SIG-M5 treated with dmso at 0.1 percent for 504 hours (cell line): ENCODE measurements at regions not wholly inside any gene's neighbourhood (a gene's known extent, or its start where the extent isn't known, plus 50 kb on each side); places are given as distances from the start of the nearest gene placed in this dataset.

Experiments used
- DNase-seq: peaks from one replicate; lab custom pipeline; 2025; ENCODE audit not compliant: unreplicated experiment; lab: John Stamatoyannopoulos, UW

DNA sequence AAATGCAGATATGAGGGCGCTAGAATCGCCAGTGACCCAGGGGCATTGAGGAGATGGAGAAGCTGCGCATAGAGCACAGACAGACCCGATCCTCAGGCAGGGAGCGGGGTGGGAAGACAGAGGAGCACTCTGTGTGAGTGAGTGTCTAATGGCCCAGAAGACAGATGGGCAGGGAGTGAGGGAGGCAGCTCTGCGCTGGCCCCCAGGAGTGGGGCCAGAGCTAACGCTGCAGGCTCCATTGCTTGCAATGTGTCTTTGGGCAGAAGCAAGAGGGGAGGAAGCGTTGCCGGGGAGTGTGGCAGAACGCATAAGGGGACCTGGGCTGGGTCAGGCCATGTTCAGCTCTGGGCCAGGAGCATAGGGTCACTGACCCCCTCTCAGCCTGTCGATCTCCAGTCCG, 207.0 kb downstream of the TBXT start:
- DNase-seq: no peak

DNA sequence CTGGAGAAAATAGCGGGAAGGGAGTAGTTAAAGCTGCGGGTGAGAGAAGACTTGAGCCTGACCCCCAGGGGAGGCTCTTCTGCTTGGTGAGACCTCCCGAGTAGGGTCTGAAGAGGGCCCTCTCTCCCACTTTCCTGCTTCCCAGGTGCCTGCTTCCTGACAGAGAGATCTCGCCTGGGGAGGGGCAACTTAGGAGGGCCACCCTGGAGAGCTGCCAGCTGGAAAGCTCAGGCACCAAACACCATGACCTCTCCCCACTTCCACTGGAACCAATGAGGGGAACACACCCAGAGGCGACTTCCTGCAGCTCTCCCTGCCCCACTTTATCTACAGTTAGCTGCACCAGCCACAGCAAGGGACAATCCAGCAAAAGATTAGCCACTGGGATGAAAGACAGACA, 208.0 kb downstream of the TBXT start:
- no peak for DNase-seq

DNA sequence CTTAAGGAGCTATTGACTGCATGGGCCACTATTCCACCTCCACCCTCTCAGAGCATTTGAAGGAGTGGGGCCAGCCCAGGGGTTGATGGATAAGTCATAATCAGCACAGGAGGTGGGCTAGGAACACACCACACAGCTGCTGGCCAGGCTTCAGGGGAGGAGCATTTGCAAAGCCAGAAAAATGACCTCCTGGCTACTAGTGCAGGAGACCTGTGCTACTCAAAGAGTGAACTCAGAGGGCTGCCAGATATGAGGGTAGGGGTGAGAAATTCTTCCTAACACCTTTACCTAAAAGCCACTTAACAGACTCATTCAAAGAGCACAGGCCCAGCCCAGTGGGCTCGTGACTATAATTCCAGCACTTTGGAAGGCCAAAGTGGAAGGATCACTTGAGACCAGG, 210.8 kb downstream of the TBXT start:
- no peak for DNase-seq

DNA sequence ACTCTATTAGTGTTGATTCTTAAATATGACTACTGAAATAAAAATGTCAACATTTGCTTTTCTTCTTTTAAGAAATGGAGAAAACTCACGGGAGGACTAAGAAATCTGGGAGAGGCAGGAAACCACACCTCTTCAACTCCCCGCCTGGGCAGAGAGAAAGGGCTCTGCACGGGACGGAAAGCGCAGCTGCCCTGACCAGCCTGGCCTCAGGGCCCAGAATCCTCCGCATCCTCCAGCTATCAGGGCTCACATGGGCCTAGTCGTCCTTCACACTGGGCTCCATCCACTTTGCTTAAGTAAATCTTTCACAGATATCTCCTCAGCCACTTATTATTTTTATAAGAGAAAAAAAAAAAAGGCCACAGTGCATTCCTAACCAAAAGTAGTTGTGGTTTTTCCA, 215.1 kb downstream of the TBXT start:
- DNase-seq: no peak

DNA sequence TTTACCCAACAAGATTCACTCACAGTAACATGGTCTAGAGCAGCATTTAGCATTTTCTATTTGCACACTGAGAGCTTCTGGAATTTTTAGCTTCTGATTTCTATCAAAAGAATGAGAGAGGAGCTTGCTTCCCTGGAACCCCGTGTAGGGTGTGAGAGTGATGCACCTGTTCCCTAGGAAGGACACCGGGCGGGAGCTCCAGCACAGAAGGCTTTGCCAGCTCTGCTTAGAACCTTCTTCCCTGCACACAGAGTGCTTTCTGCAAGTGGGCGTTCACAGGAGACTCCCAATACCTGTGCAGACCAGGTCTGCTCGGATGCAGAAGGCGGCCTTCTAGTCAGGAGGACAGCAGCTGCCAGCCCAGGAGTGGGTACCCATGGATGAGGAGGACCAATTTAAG, 217.3 kb downstream of the TBXT start:
- no peak for DNase-seq

GRCh38 chr6:165949324-165949723, 218.3 kb downstream of the TBXT start:
- DNase-seq: no peak

GRCh38 chr6:165944002-165944466, 223.6 kb downstream of the TBXT start:
- no peak for DNase-seq

- DNase-seq: no peak
Observed at GRCh38 chr6:165941786-165942185, 225.9 kb downstream of the TBXT start.

DNA sequence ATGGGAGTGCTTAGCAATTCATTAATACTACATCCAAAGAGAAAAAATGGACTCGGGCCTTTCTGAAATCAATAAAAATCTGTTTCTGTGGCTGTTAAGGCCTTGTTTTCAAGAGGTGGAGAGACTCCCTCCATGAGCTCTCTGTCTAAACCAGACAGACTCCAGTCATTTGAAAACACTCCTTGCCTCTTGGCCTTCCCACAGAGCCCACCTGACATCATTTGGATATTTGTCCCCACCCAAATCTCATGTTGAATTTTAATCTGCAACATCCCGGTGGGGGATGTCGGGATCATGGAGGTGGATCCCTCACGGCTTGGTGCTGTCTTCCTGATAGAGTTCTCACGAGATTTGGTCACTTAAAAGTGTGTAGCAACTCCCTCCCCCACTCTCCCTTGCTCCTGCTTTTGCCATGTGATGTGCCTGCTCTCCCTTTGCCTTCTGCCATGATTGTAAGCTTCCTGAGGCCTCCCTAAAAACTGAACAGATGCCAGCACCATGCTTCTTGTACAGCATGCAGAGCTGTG, 226.3 kb downstream of the TBXT start:
- DNase-seq: no peak

DNA sequence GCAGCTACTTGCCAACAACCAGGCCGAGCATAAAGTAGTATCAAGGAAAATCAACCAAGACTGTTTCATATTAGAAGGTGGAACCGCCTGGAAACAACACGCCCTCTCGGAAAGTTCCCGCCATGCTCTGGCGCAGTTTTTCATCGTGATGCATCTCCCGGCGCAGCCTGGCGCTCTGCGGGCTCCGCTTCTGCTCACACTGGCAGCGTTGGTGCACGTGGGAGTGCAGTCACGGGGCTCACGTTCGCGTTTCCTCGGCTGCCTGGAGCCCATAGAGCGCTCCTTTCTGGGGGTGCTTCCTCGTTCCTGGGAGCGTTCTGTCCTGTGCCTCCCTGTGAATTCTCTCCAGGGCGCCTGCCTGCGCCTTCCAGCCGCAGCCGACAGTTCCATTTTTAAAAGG, 227.3 kb downstream of the TBXT start:
- DNase-seq: no peak

DNA sequence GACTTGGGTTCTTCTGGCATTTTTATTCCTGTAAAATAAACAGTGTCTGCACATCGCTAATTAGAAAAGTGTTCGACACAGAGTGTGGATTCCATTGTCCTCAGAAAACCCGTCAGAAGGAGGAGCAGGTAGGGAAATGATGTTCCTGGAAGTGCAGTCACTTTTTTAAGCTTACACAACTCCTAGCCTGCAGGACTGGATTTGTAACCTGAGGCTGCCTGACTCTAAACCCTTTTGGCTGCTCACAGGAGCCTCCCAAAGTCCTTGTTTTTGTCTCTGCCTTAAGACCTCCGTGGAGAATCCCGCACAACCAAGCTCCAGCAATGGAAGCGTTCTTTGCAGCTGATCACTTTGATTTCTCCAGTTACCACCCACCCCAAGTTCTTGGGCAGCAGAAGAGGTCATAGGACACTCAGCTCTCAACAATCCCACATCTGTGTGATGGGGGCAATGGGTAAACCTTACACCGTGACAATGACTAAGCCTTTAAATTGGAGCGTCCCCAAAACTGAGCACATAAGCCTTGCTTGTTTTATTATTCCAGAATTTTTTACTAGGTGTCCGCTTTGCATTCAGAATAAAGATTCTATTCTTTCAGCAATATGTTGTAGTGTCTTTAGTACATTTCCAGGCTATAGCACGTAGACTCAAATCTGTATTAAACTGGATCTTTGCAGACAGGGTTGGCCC, 227.9 kb downstream of the TBXT start:
- no peak for DNase-seq

- DNase-seq: no peak
Observed at GRCh38 chr6:165939047-165939446, 228.6 kb downstream of the TBXT start.

- DNase-seq: no peak
Observed at GRCh38 chr6:165937564-165938358, 229.9 kb downstream of the TBXT start.

GRCh38 chr6:165936660-165937059, 231.0 kb downstream of the TBXT start:
- no peak for DNase-seq

- DNase-seq: no peak
Observed at GRCh38 chr6:165936096-165936495, 231.6 kb downstream of the TBXT start.

GRCh38 chr6:165931675-165932074, 236.0 kb downstream of the TBXT start:
- no peak for DNase-seq

GRCh38 chr6:165930668-165931214, 236.9 kb downstream of the TBXT start:
- DNase-seq: no peak

GRCh38 chr6:165929607-165930006, 238.0 kb downstream of the TBXT start:
- DNase-seq: no peak

DNA sequence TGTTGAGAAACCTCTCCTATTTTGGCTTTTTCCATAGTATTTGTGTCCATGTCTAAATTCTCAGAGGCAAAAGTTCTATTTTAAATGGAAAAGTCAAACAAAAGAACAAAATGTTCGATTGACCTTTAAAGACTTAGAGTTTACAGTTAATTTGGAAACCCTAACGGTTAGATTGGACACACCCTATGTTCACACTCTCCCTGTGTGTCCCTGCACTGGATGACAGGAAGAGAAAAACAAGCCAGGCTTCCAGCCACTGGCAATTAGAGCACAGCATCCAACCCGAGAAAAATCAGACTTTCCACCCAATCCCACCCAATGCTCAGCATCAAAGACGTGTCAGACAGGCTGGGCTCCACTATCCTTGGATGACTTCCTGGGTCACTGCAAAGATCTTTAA, 241.3 kb downstream of the TBXT start:
- no peak for DNase-seq

DNA sequence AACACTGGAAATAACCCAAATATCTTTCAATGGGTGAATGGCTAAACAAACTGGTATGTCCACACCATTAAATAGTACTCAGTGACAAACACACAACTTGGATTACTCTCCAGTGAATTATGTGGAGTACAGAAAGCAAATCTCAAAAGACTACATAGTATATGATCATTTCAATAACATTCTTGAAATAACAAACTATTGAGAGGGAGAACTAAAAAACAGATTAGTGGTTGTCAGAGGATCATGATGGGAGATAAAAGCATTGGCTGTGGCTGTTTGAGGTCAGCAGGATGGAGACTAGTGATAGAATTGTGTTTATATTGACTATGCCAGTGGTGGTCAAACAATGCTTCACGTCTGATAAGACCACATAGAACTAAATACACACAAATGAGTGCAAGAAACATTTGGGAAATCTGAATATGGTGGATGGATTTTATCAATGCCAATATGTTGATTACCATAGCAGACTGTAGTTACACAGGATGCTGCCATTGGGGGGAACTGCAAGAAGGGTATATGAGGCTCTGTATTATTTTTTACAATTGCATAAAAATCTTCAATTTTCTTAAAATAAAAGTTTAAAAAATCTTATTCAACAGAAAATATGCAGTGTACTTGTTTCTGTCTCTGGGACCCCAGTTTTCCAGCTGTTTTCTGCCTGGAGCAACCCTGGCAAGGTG, 242.0 kb downstream of the TBXT start:
- no peak for DNase-seq

DNA sequence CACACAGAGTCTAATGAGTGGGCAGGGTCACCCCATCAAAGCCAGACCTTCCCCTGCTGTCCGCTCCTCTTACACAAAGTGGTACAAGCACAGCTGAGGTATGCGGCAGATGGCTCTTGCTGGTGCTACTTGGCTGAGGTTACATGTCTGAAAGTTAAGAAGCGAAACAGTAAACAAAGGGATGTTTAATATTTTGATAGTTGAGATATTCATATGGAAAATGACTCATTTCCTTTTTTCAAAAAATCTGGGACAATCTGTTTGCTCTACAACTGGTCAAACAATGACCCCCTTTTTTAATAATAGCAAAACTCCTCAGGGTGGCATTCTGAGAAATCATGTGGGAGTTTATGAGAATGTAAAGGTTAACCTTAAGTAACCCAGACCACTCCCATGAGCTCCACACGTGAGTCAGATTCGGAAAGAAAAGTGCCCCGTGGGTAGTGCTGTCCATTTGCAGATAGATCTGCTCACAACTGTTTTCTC, 245.3 kb downstream of the TBXT start:
- no peak for DNase-seq
